ENCODE measurements at regions not wholly inside any gene's neighbourhood (a gene's known extent, or its start where the extent isn't known, plus 50 kb on each side); places are given as distances from the start of the nearest gene placed in this dataset.

DNA sequence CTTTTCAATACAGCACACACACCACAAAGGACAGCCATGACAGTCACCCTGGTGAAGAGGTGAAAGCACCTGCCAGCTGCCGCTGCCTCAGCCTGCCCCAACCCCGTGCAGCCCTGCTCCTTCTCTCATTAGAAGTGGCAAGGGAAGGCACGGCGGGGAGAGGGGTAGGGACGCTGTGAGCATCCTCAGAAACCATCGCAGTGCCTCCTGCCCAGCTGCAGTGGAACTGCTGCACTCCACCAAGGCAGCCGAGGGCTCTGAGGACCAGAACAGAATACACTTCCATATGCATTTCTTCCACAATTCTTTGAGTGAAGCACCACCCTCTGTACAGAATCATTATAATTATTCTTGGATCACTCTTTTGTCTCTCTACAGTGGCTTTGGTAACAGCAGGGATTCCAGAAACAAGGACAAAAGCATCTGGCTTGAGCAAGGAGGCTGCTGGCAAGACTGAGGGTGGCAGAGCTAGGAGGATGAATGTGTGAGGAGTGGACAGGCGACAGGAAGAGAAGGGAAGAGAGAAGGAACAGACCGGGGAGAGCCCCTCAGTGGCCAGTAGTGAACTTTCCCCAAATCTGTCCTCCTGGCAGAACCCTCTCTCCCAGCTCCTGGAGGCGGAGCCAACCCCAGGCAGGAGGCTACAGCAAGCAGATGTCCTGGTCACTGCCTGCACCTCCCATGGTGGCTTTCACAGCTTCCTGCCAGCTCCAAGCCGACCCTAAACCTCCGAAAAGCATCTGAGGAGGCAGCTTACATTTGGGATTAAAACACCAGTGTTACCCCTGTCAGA, 73.2 kb downstream of the MTNR1A start:
- Mint-ChIP-seq H3K27ac (no peak overlapping the region), H3K36me3 (no peaks in the 10 kb centered on the region), H3K9me3 (no peaks in the 10 kb centered on the region)
- no peak for DNase-seq (ENCODE audit: low spot score in 2 of 2)
- ATAC-seq, result no peak

DNA sequence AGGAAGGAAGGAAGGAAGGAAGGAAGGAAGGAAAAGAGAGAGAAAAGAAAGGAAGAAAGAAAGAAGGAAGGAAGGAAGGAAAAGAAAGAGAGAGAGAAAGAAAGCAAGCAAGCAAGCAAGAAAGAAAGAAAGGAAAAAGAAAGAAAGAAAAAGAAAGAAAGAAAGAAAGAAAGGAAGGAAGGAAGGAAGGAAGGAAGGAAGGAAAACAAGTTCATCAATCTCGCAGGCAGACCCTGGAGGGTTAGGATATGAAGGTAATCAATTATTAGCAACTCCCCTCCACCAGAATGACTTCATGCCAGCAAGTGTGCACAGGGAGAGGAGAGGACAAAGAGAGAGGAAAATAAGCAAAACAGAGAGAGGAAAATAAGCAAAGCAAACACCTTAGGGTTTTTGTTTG, 80.2 kb downstream of the MTNR1A start:
- Mint-ChIP-seq H3K27ac (no peak overlapping the region), H3K36me3 (no peaks in the 10 kb centered on the region), H3K9me3 (peaks cover 0 to 6% of the 10 kb centered on the region in 2 donors)
- ATAC-seq (no peak), DNase-seq (ENCODE audit: low spot score in 2 of 2) (no peak)

DNA sequence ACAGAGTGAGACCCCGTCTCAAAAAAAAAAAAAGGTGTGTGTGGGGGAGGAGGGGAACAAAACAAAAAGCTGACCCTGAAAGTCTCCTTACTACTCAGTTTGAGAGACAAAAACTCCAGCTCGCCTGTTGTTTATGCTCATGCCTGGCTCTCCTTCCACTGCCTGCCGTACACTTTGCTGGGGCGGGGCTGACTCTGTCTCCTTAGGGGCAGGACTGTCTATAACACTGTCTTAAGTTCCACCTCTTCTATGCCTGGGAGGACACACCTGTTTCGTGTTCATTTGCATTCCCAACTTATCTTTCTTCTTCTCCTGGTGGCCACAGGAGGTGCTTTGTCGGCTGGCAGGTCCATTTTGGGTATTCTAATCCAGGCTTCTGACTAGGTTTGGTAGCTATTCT, 81.4 kb downstream of the MTNR1A start:
- ATAC-seq (no peak), DNase-seq (ENCODE audit: low spot score in 2 of 2) (no peak)
- H3K36me3 Mint-ChIP-seq, result peaks cover 0 to 4% of the 10 kb centered on the region in 2 donors
- peaks cover 0 to 6% of the 10 kb centered on the region in 2 donors for H3K9me3 Mint-ChIP-seq
- H3K27ac Mint-ChIP-seq, result no peak overlapping the region

DNA sequence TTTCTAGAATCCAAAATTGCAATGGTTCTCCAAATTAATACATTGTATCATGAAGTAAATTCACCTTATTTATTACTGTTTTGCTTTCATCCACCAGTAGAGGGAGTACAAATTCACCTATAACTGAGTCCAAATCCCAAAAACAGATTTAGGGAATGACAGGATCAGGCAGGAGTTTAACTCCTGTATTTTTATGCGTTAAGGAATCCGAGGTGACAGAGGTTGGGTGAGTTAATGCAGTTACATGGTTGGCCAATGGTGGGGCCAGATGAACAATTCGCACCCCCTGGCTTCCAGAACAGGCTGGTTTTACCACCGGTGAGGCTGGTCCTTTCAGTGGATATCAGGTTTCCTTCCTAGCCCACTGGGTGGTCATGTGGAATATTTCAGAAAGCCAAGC, 82.4 kb downstream of the MTNR1A start:
- no peak for DNase-seq (ENCODE audit: low spot score in 2 of 2)
- H3K27ac Mint-ChIP-seq, result no peak overlapping the region
- ATAC-seq, result no peak
- peaks cover 0 to 6% of the 10 kb centered on the region in 2 donors for H3K9me3 Mint-ChIP-seq
- H3K36me3 Mint-ChIP-seq, result peaks cover 0 to 4% of the 10 kb centered on the region in 2 donors

DNA sequence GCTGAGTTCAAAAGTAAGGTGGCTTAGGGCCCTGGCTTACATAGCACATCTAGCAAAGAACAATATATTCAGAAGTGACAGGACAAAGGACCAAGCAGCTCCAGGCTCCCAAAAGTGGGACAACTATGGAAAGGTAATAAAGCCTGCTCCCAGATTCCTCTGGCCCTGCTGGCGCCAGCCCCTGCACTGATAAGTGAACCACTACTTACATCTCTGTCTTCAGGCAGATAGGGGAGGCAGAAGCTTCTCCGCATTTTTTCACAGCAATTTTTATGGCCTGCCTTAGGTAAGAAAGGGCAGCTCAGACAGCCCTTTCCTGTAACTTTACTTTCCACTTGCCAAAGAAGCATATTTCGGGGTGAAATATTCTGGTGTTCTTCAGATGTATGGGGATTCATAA, 83.9 kb downstream of the MTNR1A start:
- peaks cover 0 to 6% of the 10 kb centered on the region in 2 donors for H3K9me3 Mint-ChIP-seq
- H3K27ac Mint-ChIP-seq, result no peak overlapping the region
- no peak for DNase-seq (ENCODE audit: low spot score in 2 of 2)
- no peak for ATAC-seq
- peaks cover 0 to 4% of the 10 kb centered on the region in 2 donors for H3K36me3 Mint-ChIP-seq

DNA sequence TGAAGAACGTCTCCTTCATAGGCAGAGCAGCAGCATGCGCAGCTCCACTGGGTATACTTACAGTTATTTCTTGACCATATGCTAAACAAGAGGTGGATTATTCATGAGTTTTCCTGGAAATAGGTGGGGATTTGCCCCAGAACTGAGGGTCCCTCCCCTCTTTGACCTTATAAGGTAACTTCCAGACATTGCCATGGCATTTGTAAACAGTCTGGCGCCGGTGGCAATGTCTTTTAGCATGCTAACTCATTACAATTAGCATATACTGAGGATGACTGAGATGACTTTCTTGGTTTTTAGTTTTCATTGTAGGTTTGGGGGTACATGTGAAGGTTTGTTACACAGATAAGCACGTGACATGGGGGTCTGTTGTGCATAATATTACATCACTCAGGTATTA, 97.3 kb downstream of the MTNR1A start:
- no peak for ATAC-seq
- no peaks in the 10 kb centered on the region for H3K36me3 Mint-ChIP-seq
- no peak for DNase-seq (ENCODE audit: low spot score in 2 of 2)
- peaks cover 13 to 16% of the 10 kb centered on the region in 2 donors for H3K9me3 Mint-ChIP-seq
- no peak overlapping the region for H3K27ac Mint-ChIP-seq

DNA sequence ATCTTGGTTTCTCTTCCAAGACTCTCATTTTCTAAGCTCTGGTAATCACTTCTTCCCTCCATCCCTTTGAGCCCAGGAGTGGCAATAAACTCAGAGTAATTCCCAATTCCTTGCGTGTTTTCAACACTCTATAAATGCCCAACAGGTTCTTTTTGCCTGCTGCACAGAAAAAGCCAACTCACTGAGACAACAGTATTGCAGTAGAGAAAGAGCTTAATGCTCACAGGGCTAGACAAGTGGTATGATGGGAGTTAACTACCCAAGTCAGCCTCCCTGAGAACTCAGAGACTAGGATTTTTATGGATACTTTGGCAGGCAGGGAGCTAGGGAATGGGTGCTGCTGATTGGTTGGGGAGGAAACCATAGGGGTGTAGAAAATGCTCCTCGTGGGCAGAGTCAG, 103.4 kb downstream of the MTNR1A start:
- H3K27ac Mint-ChIP-seq, result no peak overlapping the region
- ATAC-seq, result no peak
- peaks cover 23 to 29% of the 10 kb centered on the region in 2 donors for H3K9me3 Mint-ChIP-seq
- DNase-seq (ENCODE audit: low spot score in 2 of 2), result no peak
- H3K36me3 Mint-ChIP-seq, result peaks cover 9 to 18% of the 10 kb centered on the region in 2 donors

DNA sequence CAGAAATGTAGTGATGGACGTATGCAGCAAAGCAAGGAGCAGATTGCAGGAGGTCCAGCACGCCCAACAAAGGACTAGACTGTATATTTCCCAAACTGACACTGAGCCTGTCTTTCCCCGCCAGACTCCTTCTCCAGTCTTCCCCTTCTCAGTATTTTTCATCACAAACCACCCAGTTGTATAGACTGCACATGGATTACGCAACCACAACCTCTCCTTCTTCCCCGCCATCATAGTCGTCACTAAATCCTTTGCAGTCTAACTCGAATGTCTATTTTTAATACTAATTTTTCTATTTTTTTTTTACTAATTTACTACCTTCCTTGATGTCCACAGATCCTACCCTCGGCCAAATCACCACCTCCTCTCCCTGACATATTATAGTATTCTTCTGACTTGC, 105.4 kb downstream of the MTNR1A start:
- peaks cover 9 to 18% of the 10 kb centered on the region in 2 donors for H3K36me3 Mint-ChIP-seq
- H3K27ac Mint-ChIP-seq, result no peak overlapping the region
- DNase-seq (ENCODE audit: low spot score in 2 of 2) (no peak), ATAC-seq (no peak)
- peaks cover 23 to 29% of the 10 kb centered on the region in 2 donors for H3K9me3 Mint-ChIP-seq

DNA sequence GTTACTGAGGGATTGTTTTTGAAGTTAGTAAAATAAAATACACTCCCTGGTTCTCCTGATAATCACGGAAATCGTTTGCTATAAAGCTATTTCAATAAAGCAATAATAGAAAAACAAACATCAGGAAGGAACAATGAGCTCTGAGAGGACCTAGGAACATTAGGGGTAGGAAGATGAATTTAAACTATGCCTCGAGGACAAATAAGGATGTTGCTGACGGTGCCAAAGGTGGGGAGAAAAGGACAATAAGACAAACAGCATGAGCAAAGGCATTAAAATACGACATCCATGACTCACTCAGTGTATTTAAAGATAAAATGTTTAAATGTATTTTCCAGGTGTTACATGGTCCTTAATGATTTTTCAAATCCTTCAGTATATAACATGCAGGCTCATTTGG, 110.3 kb downstream of the MTNR1A start:
- Mint-ChIP-seq H3K27ac (no peak overlapping the region), H3K9me3 (peaks cover 0 to 4% of the 10 kb centered on the region in 2 donors), H3K36me3 (peaks cover 0 to 5% of the 10 kb centered on the region in 2 donors)
- DNase-seq (ENCODE audit: low spot score in 2 of 2) (no peak), ATAC-seq (no peak)

DNA sequence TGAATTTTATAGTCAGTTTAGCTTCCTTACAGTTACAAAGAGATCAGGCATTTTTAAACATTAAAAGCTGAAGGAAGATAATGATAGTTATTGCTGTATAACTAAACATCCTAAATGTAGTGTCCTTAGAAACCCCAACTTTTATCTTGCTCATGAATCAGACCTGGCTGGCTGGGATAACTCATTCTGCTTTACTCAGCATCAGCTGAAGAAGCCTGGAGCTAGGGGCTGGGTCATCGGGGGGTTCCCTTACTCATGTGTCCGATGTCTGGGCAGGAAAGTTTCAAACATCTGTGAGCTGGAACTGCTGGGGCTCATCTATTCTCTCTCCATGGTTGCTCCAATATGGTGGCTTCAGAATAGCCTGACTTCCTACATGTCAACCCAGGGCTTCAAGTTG, 113.9 kb downstream of the MTNR1A start:
- Mint-ChIP-seq H3K9me3 (peaks cover 9 to 17% of the 10 kb centered on the region in 2 donors), H3K36me3 (peaks cover 0 to 5% of the 10 kb centered on the region in 2 donors), H3K27ac (no peak overlapping the region)
- DNase-seq (ENCODE audit: low spot score in 2 of 2) (no peak), ATAC-seq (no peak)

DNA sequence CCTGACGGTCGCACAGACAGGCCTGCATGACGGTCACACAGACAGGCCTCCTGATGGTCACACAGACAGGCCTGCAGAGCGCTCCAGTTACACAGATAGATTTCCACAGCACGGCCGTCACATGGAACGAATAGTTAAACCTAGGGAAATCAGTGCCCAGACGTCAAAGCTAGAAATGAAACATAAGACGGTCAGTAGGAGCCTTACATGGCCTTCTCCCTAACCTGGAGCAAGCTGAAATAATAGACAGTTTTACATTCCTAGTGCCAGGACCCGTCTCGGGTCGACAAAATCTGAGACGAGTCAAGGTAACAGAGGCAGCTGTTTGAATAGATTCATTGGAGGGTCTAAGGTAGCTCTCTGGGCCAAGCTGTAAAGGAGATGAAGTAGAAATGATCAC, 126.9 kb downstream of the MTNR1A start:
- ATAC-seq (no peak), DNase-seq (ENCODE audit: low spot score in 2 of 2) (no peak)
- Mint-ChIP-seq H3K36me3 (no peaks in the 10 kb centered on the region), H3K27ac (no peak overlapping the region), H3K9me3 (no peaks in the 10 kb centered on the region)

DNA sequence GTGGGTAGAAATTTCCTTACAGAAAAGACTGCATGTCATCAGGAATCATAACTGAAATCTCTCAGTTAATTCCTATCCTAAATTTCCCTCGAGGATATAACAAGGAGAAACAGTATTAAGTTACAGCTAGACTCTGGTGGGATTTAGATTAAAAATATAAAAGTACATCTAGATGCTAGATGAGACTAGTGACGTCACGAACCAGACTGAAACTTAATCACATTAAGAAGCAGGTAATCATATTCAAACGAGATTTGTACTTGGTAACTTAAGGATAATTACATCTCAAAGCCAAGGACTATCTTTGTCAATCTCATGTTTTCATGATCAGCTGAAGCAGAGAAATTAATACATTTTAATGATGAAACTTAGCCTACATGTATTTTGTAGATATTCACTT, 130.6 kb downstream of the MTNR1A start:
- H3K9me3 Mint-ChIP-seq, result no peaks in the 10 kb centered on the region
- DNase-seq (ENCODE audit: low spot score in 2 of 2), result no peak
- no peak overlapping the region for H3K27ac Mint-ChIP-seq
- no peaks in the 10 kb centered on the region for H3K36me3 Mint-ChIP-seq
- ATAC-seq, result no peak

DNA sequence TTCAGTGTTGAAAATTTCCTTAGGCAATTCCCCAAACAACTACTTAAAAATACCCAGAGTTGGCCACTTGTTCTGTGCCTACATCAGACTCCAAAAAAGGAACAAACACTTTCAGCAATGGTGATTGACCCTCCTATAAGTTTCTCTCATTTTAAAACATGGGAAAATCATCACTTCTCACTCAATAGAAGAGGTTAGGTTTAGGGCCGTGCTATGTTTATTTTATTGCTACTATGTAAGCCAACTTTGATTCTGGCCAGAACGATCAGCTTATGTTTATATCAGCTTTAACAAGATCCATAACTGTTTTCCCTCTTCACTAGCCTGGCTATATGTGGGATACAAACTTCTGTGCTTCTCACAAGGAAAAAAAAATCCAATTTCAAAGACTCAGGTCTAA, 133.1 kb downstream of the MTNR1A start:
- H3K27ac Mint-ChIP-seq, result no peak overlapping the region
- H3K36me3 Mint-ChIP-seq, result no peaks in the 10 kb centered on the region
- DNase-seq (ENCODE audit: low spot score in 2 of 2) (no peak), ATAC-seq (no peak)
- H3K9me3 Mint-ChIP-seq, result no peaks in the 10 kb centered on the region

DNA sequence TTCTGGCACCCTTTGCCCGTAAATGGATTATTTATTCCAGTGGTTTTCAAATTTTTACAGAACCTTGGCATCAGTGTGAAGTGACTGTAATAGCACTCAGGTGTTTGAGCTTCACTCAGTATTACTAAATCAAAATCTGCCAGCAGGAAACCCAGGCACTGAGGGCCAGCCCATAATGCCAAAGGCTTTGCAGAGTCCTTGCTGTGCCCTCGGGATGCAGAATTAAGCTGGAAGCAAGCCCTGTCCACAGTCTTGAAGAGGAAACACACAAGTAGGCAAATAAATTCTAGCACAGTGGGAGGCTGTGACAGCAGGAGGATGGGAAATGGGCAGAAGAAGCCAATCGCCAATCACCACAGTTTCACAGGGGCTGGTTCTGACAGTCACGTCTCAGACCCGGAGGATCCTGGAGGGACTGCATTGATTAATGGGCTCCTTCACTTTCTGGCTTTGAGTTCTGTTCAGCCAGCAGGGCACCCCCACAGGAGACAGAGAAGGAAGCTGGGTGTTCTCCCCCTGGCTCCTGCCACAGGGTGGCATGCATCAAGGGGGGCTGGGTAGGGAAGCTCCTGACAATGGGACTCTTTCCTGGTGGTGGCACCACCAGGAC, 138.8 kb downstream of the MTNR1A start:
- no peaks in the 10 kb centered on the region for H3K9me3 Mint-ChIP-seq
- DNase-seq (ENCODE audit: low spot score in 2 of 2) (no peak), ATAC-seq (no peak)
- no peaks in the 10 kb centered on the region for H3K36me3 Mint-ChIP-seq
- no peak overlapping the region for H3K27ac Mint-ChIP-seq

DNA sequence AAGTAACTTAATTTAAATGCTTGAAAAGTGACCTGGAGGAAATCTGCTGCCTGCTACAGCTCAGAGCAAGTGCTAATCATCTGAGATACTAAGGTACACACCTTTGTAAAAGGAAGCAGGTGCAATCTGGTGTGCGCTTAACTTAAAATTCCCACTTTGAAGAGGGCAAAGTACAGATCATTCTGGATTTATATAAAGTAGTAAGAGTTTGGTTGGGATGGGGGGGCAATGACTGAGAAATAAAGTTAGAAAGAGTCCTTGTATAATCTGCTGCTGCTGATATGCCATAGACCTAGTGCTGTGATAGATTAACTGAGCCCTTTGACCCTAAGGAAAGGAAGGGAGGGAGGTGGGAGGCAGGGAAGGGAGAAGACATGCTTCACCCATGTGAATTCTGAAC, 141.0 kb downstream of the MTNR1A start:
- peaks cover 0 to 4% of the 10 kb centered on the region in 2 donors for H3K9me3 Mint-ChIP-seq
- ATAC-seq (no peak), DNase-seq (ENCODE audit: low spot score in 2 of 2) (no peak)
- no peaks in the 10 kb centered on the region for H3K36me3 Mint-ChIP-seq
- H3K27ac Mint-ChIP-seq, result no peak overlapping the region

DNA sequence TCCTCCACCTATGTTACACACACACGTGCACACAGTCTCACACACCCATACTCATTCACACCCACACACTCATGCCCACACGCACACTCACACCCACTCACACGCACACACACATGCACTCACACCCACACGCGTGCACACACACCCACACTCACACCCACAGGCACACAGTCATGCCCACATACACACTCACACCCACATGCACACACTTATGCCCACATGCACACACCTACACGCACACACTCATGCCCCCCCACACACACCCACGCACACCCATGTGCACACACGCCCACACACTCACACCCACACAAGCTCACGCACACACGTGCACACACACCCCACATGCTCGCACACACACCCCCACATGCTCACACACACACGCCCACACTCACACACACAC, 140.0 kb downstream of the F11 start:
- ATAC-seq (no peak), DNase-seq (ENCODE audit: low spot score in 2 of 2) (no peak)
- Mint-ChIP-seq H3K9me3 (peaks cover 8% of the 10 kb centered on the region in 2 donors), H3K36me3 (no peaks in the 10 kb centered on the region), H3K27ac (no peak overlapping the region)

DNA sequence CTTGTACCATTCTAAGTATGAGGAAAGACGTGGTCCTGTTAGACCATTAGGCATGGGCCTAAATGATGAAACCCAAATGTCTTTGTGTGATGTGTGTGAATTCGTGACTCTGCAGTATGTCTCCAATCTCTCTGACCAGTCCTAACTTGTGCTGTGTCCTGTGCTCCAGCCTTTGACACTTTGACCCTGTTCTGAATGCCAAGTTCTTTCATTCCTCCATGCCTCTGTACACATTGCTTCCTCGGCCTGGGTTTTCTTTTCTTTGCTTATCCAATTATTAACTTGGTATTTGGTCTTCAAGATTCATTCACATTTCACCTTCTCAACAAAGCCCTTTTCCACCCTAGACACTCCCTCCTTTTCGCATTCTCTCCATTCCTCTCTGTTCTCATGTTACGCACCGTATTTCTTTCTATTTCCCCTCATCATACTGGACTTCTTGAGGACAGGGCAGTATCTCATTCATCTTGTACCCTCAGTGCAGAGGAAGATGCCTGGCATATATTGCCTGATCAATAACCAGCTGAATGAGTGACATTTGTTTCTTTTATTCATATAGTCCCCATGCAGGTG, 138.7 kb downstream of the F11 start:
- Mint-ChIP-seq H3K9me3 (peaks cover 8% of the 10 kb centered on the region in 2 donors), H3K36me3 (no peaks in the 10 kb centered on the region), H3K27ac (no peak overlapping the region)
- no peak for DNase-seq (ENCODE audit: low spot score in 2 of 2)
- no peak for ATAC-seq

DNA sequence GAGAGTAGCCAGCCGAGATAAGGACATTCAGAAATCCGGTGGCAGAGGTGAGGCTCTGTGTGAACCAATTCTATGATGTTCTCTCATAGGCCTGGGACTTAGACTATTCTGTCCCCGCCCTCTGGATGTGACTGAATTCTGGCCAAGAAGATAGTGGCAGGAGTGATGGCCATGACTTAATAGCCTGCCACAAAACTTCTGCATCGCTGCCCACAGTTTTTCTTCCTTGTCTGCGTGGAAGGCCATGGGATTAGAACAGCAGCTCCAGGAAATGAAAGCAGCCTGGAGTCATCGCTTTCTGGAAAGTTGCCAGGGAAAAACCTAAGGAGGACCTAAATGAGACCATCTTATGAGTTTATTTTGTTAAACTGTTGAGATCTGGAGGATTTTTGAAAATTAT, 134.7 kb downstream of the F11 start:
- Mint-ChIP-seq H3K9me3 (peaks cover under 1 to 4% of the 10 kb centered on the region in 2 donors), H3K27ac (no peak overlapping the region), H3K36me3 (no peaks in the 10 kb centered on the region)
- ATAC-seq (no peak), DNase-seq (ENCODE audit: low spot score in 2 of 2) (no peak)
